ENCODE measurements at regions not wholly inside any gene's neighbourhood (a gene's known extent, or its start where the extent isn't known, plus 50 kb on each side); places are given as distances from the start of the nearest gene placed in this dataset.

DNA sequence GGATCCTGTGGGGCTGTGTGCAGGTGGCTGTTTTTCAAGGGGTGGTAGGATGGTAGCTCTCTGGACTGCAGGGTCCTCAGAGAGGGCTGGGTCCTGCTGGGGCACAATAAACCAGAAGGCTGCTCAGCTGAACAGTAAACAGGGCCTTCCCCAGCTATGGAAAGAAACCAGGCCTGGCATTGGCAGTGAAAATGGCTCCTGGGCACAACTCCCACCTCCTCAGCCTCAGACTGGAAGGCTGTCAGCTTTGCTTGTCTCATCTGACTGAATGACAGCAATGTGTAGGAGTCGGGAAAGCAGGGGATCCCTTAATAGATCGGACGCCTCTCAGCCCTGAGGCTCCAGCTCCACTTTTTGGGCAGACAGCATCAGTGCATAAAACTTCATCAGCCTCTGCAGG, 59.8 kb upstream of the NLRP1 start:
- Histone ChIP-seq H3K79me2 (ENCODE audit: insufficient read depth, low read length) (no peaks in the 10 kb centered on the region), H3K36me3 (ENCODE audit: insufficient read depth, low read length) (no peaks in the 10 kb centered on the region), H3K4me1 (ENCODE audit: insufficient read depth, low read length) (no peaks in the 10 kb centered on the region), H3K27me3 (ENCODE audit: insufficient read depth, low read length) (peaks cover 4% of the 10 kb centered on the region), H2AFZ (ENCODE audit: low read length) (no peak overlapping the region), H3K4me2 (ENCODE audit: insufficient read depth, low read length) (no peak overlapping the region), H3K27ac (ENCODE audit: low read depth, low read length) (no peak overlapping the region), H3K9me3 (ENCODE audit: low read depth, low read length) (no peaks in the 10 kb centered on the region), H3K4me3 (ENCODE audit: insufficient read depth, low read length) (no peak overlapping the region), H4K20me1 (ENCODE audit: insufficient read depth, low read length) (no peaks in the 10 kb centered on the region)
- TF ChIP-seq, protein P1, sequence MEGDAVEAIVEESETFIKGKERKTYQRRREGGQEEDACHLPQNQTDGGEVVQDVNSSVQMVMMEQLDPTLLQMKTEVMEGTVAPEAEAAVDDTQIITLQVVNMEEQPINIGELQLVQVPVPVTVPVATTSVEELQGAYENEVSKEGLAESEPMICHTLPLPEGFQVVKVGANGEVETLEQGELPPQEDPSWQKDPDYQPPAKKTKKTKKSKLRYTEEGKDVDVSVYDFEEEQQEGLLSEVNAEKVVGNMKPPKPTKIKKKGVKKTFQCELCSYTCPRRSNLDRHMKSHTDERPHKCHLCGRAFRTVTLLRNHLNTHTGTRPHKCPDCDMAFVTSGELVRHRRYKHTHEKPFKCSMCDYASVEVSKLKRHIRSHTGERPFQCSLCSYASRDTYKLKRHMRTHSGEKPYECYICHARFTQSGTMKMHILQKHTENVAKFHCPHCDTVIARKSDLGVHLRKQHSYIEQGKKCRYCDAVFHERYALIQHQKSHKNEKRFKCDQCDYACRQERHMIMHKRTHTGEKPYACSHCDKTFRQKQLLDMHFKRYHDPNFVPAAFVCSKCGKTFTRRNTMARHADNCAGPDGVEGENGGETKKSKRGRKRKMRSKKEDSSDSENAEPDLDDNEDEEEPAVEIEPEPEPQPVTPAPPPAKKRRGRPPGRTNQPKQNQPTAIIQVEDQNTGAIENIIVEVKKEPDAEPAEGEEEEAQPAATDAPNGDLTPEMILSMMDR (IDR thresholded peaks at IDR 0.05; ENCODE audit: extremely low read depth, low read depth, low read length): no peak
- no peak for DNase-seq (ENCODE audit: insufficient read length, low spot score, missing footprints)

DNA sequence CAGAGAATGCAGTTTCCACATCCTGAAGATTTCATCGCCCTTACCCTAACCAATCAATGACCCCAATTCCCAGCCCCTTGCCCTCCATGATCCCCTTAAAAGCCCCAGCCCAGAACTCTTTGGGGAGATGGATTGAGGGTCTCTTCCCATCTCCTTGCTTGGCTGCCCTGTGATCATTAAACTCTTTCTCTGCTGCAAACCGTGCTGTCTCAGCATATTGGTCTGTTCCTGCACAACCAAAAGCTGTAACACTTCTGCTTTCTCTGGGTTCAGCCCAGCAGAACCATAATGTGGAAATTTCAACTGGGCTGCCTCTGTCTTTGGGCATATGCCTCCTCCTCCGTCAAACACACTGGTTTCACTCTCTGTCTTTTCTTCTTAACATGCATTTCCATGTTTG, 67.0 kb upstream of the NLRP1 start:
- no peaks in the 10 kb centered on the region for H4K20me1 ChIP-seq (ENCODE audit: insufficient read depth, low read length)
- H3K4me2 ChIP-seq (ENCODE audit: insufficient read depth, low read length): no peak overlapping the region
- no peak overlapping the region for H3K4me3 ChIP-seq (ENCODE audit: insufficient read depth, low read length)
- no peak for DNase-seq (ENCODE audit: insufficient read length, low spot score, missing footprints)
- no peak overlapping the region for H2AFZ ChIP-seq (ENCODE audit: low read length)
- H3K27me3 ChIP-seq (ENCODE audit: insufficient read depth, low read length): no peaks in the 10 kb centered on the region
- TF ChIP-seq, protein P1 (IDR thresholded peaks at IDR 0.05; ENCODE audit: extremely low read depth, low read depth, low read length): no peak
- H3K79me2 ChIP-seq (ENCODE audit: insufficient read depth, low read length): no peaks in the 10 kb centered on the region
- peaks cover 2% of the 10 kb centered on the region for H3K9me3 ChIP-seq (ENCODE audit: low read depth, low read length)
- no peaks in the 10 kb centered on the region for H3K36me3 ChIP-seq (ENCODE audit: insufficient read depth, low read length)
- H3K4me1 ChIP-seq (ENCODE audit: insufficient read depth, low read length): no peaks in the 10 kb centered on the region
- no peak overlapping the region for H3K27ac ChIP-seq (ENCODE audit: low read depth, low read length)

DNA sequence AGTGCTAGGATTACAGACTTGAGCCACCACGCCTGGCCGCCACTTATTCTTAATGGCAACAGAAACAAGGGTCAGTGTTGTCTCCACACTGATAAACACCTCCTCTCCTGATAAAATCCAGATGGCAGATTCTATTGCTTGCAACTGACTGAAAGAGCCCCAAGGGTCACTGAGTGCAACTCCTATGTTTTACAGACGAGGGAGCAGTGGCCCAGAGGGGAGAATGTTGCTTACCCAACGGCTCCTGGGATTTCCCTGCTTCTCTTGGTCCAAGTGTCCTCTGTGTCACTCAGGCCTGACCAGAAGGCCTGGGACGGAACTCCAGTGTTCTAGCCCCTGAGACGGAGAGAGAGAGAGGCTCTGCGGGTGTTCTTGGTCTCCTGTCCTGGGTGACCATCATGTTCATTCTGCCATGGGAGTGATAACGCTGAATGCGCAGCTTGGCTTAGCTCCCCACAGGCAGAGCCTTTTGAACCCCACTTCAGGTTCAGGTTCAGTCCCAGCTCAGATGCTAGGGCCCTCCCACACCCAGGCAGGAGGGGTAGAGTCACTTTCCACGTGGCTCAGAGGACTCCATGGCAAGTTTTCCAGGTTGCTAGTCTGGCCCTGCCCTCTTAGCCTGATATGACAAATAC, 77.3 kb upstream of the NLRP1 start:
- Histone ChIP-seq H3K9me3 (ENCODE audit: low read depth, low read length) (no peaks in the 10 kb centered on the region), H3K79me2 (ENCODE audit: insufficient read depth, low read length) (no peaks in the 10 kb centered on the region), H3K4me3 (ENCODE audit: insufficient read depth, low read length) (no peak overlapping the region), H3K36me3 (ENCODE audit: insufficient read depth, low read length) (no peaks in the 10 kb centered on the region), H3K27me3 (ENCODE audit: insufficient read depth, low read length) (peaks cover 14% of the 10 kb centered on the region), H4K20me1 (ENCODE audit: insufficient read depth, low read length) (no peaks in the 10 kb centered on the region), H3K4me1 (ENCODE audit: insufficient read depth, low read length) (no peaks in the 10 kb centered on the region), H2AFZ (ENCODE audit: low read length) (no peak overlapping the region), H3K27ac (ENCODE audit: low read depth, low read length) (no peak overlapping the region), H3K4me2 (ENCODE audit: insufficient read depth, low read length) (no peak overlapping the region)
- no peak for DNase-seq (ENCODE audit: insufficient read length, low spot score, missing footprints)
- TF ChIP-seq, protein P1 (IDR thresholded peaks at IDR 0.05; ENCODE audit: extremely low read depth, low read depth, low read length): no peak

DNA sequence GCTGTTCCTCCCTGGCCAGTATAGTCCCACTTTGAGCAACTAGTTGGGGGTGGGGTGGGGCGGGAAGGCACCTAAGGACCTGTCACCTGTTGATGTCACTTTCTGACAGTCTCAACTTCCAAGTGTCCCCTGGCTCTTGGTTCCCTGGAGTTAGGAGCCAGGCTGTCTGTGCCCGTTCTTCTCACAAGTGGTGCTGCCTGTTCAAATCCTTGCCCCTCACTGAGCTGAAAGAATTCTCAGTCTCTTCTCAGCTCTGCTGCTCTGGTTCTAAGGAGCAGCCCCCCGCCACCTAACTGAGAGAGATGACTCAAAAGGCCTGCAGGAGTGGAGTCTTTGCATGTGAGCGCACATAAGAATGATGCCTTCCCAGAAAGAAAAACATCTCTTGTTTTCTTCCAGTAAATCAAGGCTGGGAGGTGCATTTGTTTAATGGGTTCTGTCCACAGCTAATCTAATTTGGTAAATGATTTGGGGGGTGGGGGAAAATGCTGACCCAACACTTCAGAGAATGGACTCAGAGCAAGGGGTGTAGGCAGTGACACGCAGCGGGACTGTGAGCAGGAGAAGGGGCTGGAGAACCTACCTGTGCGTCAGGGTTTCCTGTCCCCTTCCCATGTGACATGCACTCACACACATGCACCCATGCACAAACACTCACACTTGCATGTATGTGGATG, 78.2 kb upstream of the NLRP1 start:
- H3K4me3 ChIP-seq (ENCODE audit: insufficient read depth, low read length): no peak overlapping the region
- no peak overlapping the region for H2AFZ ChIP-seq (ENCODE audit: low read length)
- H3K36me3 ChIP-seq (ENCODE audit: insufficient read depth, low read length): no peaks in the 10 kb centered on the region
- peaks cover 14% of the 10 kb centered on the region for H3K27me3 ChIP-seq (ENCODE audit: insufficient read depth, low read length)
- H3K4me2 ChIP-seq (ENCODE audit: insufficient read depth, low read length): no peak overlapping the region
- DNase-seq (ENCODE audit: insufficient read length, low spot score, missing footprints): no peak
- H3K4me1 ChIP-seq (ENCODE audit: insufficient read depth, low read length): no peaks in the 10 kb centered on the region
- H3K9me3 ChIP-seq (ENCODE audit: low read depth, low read length): no peaks in the 10 kb centered on the region
- no peaks in the 10 kb centered on the region for H3K79me2 ChIP-seq (ENCODE audit: insufficient read depth, low read length)
- TF ChIP-seq, protein P1 (IDR thresholded peaks at IDR 0.05; ENCODE audit: extremely low read depth, low read depth, low read length): no peak
- no peaks in the 10 kb centered on the region for H4K20me1 ChIP-seq (ENCODE audit: insufficient read depth, low read length)
- no peak overlapping the region for H3K27ac ChIP-seq (ENCODE audit: low read depth, low read length)

All from osteoblast (primary cell).